Cardiac septum (tissue), 1 donor: ENCODE measurements at regions not wholly inside any gene's neighbourhood (a gene's known extent, or its start where the extent isn't known, plus 50 kb on each side); places are given as distances from the start of the nearest gene placed in this dataset.
"Not testable (repeated sequence)": the region's sequence is repeated elsewhere in the genome, so short reads cannot be mapped to it uniquely, and the experiment has no call there.

Source experiments
- DNase-seq: peaks from one replicate; pipeline ENCODE4 v3.0.0-alpha.2; 2020; ENCODE audit warnings: low spot score
- intact Hi-C: fragments of 100-400 bp; cut with DNase I; formaldehyde crosslinking; loops from one replicate; pipeline ENCODE4 v1.14.0; 2022
- donor health status: DM: no; HTN: no; CAD: no.

DNA sequence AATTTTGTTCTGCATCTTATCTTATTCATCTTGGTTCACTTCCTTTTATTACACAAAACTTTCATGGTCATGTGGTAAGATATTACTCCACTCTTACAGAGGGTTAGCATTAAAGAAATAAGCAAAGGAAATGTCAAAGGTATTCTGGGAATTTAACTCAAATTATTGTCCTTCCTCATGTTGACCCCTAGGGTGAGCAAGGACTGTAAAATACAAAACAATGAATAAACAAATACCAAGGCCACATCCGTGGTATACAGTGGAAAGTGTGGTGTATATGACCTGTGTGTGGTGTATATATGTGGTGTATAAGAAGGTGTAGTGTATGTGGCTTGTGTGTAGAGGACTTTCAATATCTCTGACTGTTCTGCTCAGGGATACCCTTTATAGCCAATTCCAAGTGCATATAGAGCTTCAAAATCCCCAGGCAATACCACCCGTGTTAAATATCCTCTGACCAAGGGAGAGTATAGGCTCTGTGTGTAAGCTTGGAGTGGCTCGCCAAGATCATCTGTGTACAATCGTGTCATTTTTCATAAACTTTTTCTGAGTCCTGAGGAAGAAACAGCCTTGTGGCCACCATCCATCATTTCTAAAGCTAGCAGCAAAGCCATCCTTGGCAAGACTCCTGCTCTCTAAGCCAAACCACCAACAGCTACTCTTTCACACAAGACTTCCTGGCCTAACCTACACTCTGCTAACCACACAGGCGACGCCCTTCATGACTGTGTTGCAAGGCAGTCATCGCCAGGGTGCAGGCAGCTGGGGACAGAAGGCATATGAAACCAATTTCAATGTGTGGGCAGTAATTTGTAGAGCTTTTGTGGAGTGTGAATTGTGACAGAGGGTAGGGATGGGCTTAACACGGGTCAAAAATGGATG lies 548.0 kb downstream of the ETS1 start:
- intact Hi-C loops, result loop anchor here (10.0 kb wide), 1 partner anchor 815 kb away; no protein-coding TSS in a partner anchor
- peak; percentile 85 for DNase-seq

DNA sequence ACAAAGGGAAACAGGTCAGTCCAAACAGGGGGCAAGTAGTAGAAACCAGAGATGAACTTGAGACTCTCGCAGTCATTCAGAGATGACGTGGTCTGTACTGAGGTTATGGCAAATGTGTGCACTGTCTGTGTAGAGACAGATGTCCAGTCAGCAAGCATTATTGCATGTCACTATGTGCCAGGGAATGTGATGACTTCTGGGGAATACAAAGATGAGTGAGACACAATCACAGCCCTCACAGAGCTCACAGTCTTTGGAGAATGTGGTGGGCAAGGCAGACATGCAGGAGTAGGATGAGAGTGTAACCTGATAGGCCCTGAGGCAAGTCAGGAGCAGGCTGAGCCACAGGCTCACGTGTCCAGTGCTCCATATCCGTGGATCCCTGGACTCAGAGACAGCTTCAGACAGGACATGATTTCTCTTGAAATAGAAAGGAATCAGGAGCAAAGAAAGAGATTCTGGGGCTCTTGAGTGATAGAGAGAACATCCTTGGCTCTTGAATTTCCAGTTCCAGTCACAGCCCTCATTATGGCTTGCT lies 550.7 kb downstream of the ETS1 start:
- intact Hi-C loops, result loop anchor here (10.0 kb wide), 1 partner anchor 818 kb away; no protein-coding TSS in a partner anchor
- DNase-seq, result no peak

DNA sequence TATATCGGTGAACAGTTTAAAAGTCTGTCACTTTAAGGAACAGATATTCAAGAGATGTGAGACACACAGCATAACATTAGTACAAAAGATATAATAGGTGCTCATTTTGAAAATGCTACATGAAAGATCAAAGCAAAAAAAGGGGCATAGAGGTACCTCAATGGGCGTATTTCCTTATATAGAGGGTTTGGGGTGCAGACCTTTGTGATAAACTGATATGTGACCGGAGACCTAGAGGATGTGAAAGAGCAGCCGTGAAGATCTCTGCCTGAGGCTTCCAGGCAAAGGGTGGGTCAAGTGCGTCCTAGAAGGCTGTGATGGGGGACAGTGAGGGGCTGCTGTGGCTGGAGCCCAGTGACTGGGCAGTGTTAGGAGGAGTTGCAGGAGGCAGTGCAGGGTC lies 551.4 kb downstream of the ETS1 start:
- DNase-seq, result no peak
- intact Hi-C loops, result loop anchor here (10.0 kb wide), 1 partner anchor 819 kb away; no protein-coding TSS in a partner anchor

DNA sequence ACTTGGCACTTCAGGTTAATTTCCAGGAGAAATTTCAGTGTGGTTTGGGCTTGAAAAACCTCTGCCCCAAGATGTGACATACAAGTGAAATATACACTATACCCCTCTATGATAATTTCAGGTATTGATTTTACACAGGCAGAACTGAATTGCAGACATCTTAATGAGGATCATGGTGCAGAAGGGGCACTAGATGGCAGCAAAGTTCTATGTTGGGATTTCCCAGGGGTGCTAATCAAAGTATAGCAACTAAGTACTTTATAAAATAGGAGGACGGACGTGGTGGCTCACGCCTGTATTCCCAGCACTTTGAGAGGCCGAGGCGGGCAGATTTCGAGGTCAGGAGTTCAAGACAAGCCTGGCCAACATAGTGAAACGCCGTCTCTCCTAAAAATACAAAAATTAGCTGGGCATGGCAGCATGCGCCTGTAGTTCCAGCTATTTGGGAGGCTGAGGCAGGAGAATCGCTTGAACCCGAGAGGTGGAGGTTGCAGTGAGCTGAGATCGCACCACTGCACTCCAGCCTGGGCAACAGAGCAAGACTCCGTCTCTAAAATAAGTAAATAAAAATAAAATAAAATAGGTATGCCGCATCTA lies 555.7 kb downstream of the ETS1 start:
- intact Hi-C loops, result loop anchor here (5.0 to 10.0 kb wide), 2 partner anchors 126 to 823 kb away; no protein-coding TSS in a partner anchor
- DNase-seq, result not testable (repeated sequence)

DNA sequence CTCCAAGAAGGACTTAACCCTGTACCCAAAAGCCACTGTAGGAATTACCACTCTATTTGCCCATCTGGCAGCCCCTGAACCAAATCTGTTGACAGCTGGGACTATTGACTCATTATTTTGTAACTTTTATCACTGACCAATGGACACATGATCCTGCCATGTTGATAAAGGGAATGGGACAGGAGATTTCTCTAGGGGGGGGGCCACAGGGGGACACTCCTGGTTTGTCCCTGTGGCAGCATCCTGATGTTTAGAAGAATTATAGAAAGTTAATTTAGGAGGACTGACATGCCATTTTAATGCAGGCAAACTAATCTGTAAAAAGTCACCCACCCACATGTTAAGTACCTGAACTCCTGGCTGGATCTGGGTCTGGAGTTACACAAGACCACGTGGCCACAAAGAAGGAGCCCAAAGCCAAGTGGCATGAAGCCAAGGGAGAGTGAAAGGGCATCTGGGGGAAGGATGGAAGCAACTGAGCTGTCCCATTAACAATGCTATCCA lies 558.1 kb downstream of the ETS1 start:
- intact Hi-C loops, result no loop called here
- no peak for DNase-seq

DNA sequence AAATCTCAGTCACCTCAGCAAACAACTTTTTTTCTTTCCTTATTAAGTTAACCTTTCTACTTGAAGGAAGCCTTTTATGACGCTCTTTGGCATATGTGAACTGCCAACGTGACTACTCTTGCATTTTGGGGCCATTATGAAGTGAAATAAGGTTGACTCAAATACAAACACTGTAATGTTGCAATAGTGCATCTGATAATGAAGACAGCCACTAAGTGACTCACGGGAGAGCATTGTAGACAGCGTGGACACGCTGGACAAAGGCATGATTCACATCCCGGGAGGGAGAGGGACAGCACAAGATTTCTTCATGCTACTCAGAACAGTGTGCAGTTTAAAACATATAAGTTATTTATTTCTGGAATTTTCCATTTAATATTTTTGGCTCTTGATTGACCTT lies 560.8 kb downstream of the ETS1 start:
- intact Hi-C loops, result no loop called here
- no peak for DNase-seq

DNA sequence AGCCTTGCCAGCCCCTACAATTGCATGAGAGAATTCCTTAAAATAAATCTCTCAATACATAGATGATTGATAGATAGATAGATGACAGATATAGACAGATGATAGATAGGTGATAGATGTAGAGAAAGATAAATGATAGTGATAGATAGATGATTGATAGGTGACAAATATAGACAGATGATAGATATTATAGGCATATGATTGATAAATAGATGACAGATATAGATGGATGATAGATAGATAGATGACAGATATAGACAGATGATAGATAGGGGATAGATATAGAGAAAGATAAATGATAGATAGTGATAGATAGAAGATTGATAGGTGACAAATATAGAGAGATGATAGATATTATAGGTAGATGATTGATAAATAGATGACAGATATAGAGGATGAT lies 564.6 kb downstream of the ETS1 start:
- no peak for DNase-seq

DNA sequence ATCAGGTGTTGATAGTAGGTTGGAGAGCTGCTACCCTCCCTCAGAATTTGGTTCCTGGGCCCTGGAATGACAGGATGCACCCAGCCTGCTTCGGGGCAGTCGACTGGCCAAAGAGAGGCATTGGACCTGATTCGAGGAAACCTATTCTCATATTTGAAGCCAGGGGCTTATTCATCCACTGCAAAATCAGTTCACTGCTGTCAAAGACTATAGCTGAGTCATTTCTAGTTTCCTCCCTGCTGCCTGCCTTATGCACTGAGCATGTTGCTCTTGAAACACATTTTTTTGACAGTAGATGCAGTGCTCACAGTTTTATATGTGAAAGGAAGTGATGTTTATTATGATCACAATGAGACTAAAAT lies 565.4 kb downstream of the ETS1 start:
- intact Hi-C loops, result no loop called here
- DNase-seq, result no peak

More for the DNA sequence above, 564.6 kb downstream of the ETS1 start:
- intact Hi-C loops, result no loop called here

DNA sequence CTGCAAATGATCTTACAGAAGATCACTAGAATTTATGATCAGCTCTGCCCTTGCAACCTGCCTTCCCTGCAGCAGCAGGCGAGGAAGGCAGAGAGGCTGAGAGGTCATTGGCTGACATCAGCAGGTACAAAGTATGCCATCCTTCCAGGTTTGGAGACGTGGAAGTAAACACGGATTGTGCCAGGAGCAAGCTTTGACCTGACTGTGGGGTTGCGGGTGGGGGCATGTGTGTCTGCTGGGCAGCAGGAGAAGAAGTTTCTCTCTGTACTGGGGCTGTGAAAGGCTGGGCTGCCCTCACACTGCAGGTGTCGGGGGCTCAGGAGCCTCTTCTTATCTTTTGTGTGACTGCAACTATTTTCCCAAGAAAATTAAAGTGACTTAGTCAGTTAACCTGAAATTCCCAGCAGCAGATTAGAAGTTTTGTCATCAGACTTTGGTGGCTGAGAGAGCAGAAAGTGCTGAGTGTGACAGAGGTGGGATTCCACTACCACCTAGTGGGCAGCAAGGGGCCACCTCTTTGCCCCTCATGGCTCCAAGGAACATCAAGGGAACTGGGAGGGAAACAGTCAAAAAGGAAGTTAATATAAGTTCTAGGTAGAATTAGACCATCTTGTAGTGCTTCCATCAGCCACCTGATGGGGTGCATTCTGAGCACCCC lies 565.9 kb downstream of the ETS1 start:
- no peak for DNase-seq
- intact Hi-C loops, result no loop called here

DNA sequence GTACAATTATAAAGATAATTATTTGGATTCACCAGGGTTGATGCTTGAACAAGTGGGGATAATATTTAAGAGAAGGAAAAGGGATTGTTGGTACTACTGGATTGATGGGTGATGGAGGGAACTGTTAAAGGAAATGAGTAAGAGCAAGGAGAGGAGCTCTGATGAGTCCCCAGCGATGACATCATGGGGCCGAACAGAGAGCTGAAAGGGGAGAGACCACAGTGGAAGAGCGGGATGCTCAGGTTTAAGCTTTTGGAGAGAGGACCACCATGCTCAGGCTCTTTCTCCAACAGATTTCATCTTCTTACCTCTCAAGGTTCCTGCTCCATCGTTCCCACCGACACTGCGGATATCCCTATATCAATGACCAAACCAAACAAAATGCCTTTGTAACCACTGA lies 568.7 kb downstream of the ETS1 start:
- intact Hi-C loops, result no loop called here
- DNase-seq, result no peak

DNA sequence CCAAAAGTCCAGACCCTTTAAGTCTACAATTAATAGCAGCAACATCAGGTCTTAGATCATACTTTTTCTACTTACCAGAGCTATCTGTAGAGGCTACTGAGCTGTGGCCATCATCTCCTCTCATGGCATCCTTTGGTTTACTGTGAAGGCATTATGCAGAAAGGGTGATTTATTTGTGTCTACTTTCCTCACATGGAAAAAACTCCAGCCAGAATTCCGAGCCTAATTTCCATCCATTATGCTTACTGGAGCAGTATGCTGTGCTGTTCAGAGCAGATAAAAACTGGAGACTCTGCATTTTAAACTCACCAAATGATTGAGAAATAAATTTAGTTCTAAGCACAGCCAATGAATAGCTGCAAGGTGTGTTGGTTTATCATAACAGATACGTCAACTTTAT lies 581.8 kb downstream of the ETS1 start:
- intact Hi-C loops, result no loop called here

DNA sequence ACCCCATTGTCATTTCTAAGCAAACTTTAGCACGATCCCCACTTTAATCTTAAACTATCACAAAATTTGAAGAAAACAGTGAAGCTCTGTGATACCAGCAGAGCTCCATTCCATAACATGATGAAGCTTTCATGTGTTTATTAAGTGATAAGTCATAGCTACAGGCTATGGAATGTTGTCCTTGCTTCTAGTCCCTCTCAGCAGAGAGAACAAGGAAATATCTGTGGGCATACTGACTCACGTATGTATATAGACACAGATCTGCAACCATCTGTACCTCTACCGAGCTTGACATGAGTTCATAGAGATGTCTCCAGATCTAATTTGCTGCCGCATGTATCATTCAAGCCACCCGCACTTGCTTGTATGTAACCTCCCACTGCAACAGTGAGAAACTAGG lies 588.9 kb downstream of the ETS1 start:
- intact Hi-C loops, result no loop called here
- no peak for DNase-seq

More for the DNA sequence above, 581.8 kb downstream of the ETS1 start:
- no peak for DNase-seq

DNA sequence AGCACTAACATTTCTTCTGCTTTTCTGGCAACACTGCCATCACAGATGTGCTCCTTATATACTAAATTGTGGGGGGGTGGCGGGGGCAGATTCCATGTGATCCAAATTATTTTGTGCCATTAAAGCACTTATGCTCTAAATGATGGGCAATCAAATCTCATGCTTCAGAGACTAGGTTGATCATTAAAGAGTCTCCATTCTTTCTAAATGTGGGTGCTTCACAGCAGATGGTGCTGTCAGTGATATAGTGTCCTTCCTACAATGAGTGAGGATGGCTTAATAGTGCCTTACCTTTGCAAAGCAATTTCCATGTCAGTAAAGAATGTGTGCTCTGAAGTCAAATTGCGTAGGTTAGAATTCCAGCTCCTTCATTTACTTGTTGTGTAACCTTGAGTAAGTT lies 589.8 kb downstream of the ETS1 start:
- DNase-seq, result no peak
- intact Hi-C loops, result no loop called here

DNA sequence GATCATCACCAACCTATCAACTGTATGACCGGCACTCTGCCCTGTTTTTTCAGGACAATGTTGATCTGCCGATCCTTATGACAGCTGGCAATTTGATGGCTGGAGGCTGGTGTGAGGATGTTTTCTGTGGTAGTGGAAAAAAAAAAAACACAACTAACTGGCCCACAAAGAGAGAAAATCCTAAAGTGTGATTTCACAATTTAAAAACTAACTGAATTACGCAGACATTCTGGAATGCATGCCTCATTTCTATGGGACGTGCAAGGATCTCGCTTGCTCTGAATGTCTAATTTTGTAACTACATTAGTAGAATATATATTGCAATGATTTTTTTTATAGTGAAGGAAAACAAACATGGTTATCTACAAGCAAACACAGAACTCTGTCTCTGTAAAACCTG lies 590.5 kb downstream of the ETS1 start:
- intact Hi-C loops, result no loop called here
- no peak for DNase-seq

DNA sequence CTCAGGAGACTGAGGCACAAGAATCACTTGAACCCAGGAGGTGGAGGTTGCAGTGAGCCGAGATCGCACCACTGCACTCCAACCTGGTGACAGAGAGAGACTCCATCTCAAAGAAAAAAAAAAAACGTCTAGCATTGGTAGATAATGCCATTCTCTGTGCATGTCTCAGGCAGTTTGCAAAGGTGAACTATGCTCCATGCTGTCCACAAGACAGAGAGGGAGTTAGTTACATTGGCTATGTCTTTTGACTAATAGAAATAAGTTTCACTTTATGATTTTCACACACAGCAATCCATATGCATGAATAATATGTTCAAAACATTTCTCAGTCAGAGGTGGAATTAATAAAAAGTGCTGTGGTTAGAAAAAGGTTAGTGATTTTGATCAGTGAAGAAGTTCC lies 591.4 kb downstream of the ETS1 start:
- intact Hi-C loops, result no loop called here
- no peak for DNase-seq

DNA sequence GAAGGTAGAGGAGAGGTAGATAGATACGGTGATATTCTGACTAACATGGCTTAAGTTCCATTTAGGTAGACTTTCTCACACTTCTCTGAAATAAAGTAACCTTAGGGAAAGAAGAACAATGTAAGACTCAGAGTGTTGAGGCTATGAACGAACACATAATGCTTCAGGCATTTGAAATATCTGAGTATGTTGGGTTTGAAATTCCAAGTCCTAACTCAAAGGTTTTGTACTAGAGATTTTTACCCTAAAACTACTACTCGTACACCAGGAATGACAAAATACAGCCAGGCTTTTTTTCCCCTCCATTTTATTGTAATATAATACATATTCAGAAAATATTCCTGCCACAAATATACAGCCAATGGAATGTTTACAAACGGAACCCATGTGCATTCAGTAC lies 592.6 kb downstream of the ETS1 start:
- no peak for DNase-seq
- intact Hi-C loops, result no loop called here

DNA sequence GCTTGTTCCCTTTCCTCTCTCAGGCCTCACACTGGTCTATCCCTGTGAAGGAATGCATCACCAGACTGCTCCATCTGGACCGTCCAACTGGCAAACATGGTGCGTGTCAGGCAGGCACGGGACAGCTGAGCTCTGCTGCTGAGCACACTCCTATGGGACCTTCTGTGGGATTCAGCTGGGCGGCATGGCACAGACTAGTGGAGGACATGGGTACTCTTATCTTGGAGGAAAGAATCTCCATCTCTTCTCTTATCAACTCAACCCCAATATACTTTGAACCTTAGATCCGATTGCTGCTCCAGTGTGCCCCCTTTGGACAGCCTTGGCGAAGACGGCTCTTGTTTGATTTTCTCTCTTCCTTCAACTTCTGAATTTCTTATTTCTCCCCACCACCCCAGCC lies 593.6 kb downstream of the ETS1 start:
- intact Hi-C loops, result no loop called here
- DNase-seq, result no peak

DNA sequence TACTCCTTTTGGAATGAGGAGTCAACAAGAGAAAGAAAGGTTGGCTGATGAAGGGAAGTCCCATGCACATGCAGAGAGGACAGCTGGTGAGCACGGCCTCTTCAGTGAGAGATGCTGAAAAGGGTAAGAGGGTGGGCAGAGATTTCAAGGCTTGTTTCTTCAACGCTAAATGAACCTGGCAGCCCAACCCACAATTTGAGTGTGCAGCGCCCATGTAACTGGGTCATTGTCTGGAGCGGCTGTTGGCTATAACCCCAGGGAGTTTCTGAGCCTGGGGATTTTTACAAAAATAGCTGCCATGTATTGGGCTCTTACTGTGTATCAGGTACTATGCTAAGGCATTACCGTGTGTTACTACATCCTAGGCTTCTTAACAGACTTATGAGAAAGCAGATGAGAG lies 594.1 kb downstream of the ETS1 start:
- DNase-seq, result no peak
- intact Hi-C loops, result no loop called here

DNA sequence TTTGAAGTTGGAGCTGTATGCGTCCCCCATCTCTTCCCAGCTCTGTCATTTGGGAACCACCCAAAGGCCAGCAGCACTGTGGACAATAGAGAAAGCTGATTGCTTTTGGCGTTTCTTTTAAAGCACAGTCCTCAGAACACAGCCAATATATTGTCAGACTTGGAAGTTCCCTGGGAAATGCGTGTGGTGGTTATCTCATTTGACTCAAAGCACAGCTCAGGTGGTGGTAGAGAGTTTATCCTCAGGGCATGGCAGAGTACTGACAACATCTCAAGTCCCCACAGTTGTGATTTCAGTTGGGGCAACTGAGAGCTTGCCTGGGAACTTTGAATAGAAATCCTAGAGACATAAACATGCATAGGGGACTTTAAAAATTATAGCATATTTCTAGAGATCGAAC lies 601.3 kb downstream of the ETS1 start:
- intact Hi-C loops, result no loop called here

DNA sequence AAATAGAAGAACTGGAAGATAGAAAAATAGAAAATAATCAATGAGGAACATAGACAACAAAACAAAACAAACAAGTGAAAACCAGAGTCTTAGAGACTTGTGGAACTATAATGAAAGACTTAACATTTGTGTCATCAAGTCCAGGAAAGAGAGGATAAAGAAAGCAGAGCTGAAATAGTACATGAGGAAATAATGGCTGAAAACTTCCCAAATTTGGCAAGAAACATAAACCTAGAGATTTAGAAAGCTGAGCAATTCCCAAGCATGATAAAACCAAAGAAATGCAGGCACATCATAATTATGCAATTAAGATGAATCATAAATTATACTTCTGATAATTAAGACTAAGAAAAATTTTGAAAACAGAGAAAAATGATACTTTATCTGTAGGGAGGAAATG lies 614.5 kb downstream of the ETS1 start:
- no peak for DNase-seq
- intact Hi-C loops, result no loop called here

More for the DNA sequence above, 601.3 kb downstream of the ETS1 start:
- no peak for DNase-seq
